ENCODE measurements at regions not wholly inside any gene's neighbourhood (a gene's known extent, or its start where the extent isn't known, plus 50 kb on each side); places are given as distances from the start of the nearest gene placed in this dataset.

GRCh38 chr4:119825696-119826095 lies 197.1 kb upstream of the PDE5A start:
- no peak for DNase-seq (ENCODE audit: low spot score)

GRCh38 chr4:119823891-119824290 lies 195.3 kb upstream of the PDE5A start:
- DNase-seq (ENCODE audit: low spot score) = no peak

- no peak for DNase-seq (ENCODE audit: low spot score)
Measured at GRCh38 chr4:119823045-119823444, 194.4 kb upstream of the PDE5A start.

- no peak for DNase-seq (ENCODE audit: low spot score)
Measured at GRCh38 chr4:119816473-119816872, 187.9 kb upstream of the PDE5A start.

GRCh38 chr4:119810001-119810400 lies 181.4 kb upstream of the PDE5A start:
- DNase-seq (ENCODE audit: low spot score) = no peak

GRCh38 chr4:119804404-119804803 lies 175.8 kb upstream of the PDE5A start:
- DNase-seq (ENCODE audit: low spot score) = no peak

- no peak for DNase-seq (ENCODE audit: low spot score)
Measured at GRCh38 chr4:119797238-119797894, 168.8 kb upstream of the PDE5A start.

GRCh38 chr4:119795986-119796578 lies 167.5 kb upstream of the PDE5A start:
- no peak for DNase-seq (ENCODE audit: low spot score)

GRCh38 chr4:119794681-119795080 lies 166.1 kb upstream of the PDE5A start:
- DNase-seq (ENCODE audit: low spot score) = no peak

GRCh38 chr4:119794113-119794512 lies 165.5 kb upstream of the PDE5A start:
- DNase-seq (ENCODE audit: low spot score) = no peak

- DNase-seq (ENCODE audit: low spot score) = no peak
Measured at GRCh38 chr4:119788349-119789266, 160.0 kb upstream of the PDE5A start.

- DNase-seq (ENCODE audit: low spot score) = peak; percentile 22
Measured at GRCh38 chr4:119785963-119786362, 157.4 kb upstream of the PDE5A start.

GRCh38 chr4:119783189-119783983 lies 154.8 kb upstream of the PDE5A start:
- DNase-seq (ENCODE audit: low spot score) = no peak

- DNase-seq (ENCODE audit: low spot score) = no peak
Measured at GRCh38 chr4:119781044-119781443, 152.4 kb upstream of the PDE5A start.

GRCh38 chr4:119774840-119775239 lies 146.2 kb upstream of the PDE5A start:
- no peak for DNase-seq (ENCODE audit: low spot score)

GRCh38 chr4:119765951-119766350 lies 137.3 kb upstream of the PDE5A start:
- no peak for DNase-seq (ENCODE audit: low spot score)

GRCh38 chr4:119765469-119765868 lies 136.9 kb upstream of the PDE5A start:
- no peak for DNase-seq (ENCODE audit: low spot score)

GRCh38 chr4:119763386-119763785 lies 134.8 kb upstream of the PDE5A start:
- no peak for DNase-seq (ENCODE audit: low spot score)

GRCh38 chr4:119755599-119755998 lies 127.0 kb upstream of the PDE5A start:
- no peak for DNase-seq (ENCODE audit: low spot score)

- no peak for DNase-seq (ENCODE audit: low spot score)
Measured at GRCh38 chr4:119752936-119753335, 124.3 kb upstream of the PDE5A start.

- peak; percentile 44 for DNase-seq (ENCODE audit: low spot score)
Measured at GRCh38 chr4:119750771-119751170, 122.2 kb upstream of the PDE5A start.

- no peak for DNase-seq (ENCODE audit: low spot score)
Measured at GRCh38 chr4:119750048-119750447, 121.4 kb upstream of the PDE5A start.

All from A172 (cell line).